Ovary (tissue), 7 donors: ENCODE measurements at regions not wholly inside any gene's neighbourhood (a gene's known extent, or its start where the extent isn't known, plus 50 kb on each side); places are given as distances from the start of the nearest gene placed in this dataset.

Experiments
- DNase-seq, 5 donors: peaks; one replicate each; pipeline ENCODE4 v3.0.0-alpha.2; 2019 to 2020
- H3K27ac ChIP-seq, 2 donors: fragments of 200-600 bp; one replicate each; pipeline versions ENCODE4 v1.5.1 to v1.8.0; 2019 to 2022
- H3K27me3 ChIP-seq: fragments of 200-600 bp; one replicate; pipeline ENCODE4 v1.8.0; 2022
- H3K36me3 ChIP-seq: fragments of 200-600 bp; sonication (generic); one replicate; pipeline ENCODE4 v1.5.1; 2019
- H3K4me1 ChIP-seq: one replicate; pipeline ENCODE4 v1.8.1; 2013; ENCODE audit warnings: mild to moderate bottlenecking, moderate library complexity; ENCODE audit not compliant: insufficient read depth
- H3K4me3 ChIP-seq: fragments of 200-600 bp; sonication (generic); one replicate; pipeline ENCODE4 v1.5.1; 2017
- H3K9me3 ChIP-seq, 2 donors: fragments of 200-600 bp in 1 of 2; sonication (generic) in 1 of 2; one replicate each; pipeline versions ENCODE4 v1.5.1 to v1.8.1; 2013 to 2019; ENCODE audit warnings: mild to moderate bottlenecking in 1 of 2, moderate library complexity in 1 of 2
- EP300 ChIP-seq: sonication (generic); formaldehyde crosslinking; IDR thresholded peaks from one replicate; pipeline ENCODE4 v1.6.1; 2017; ENCODE audit warnings: antibody characterized with exemption
- POLR2A ChIP-seq: fragments of 450-650 bp; IDR thresholded peaks from one replicate; pipeline ENCODE4 v1.6.1; 2017; ENCODE audit warnings: antibody characterized with exemption, mild to moderate bottlenecking, moderate library complexity
- WGBS, 3 donors: extraction: QIAGEN DNeasy Blood & Tissue Kit in 1 of 3; methylation state at CpG; one replicate each; pipeline versions ENCODE4 v1.1.5 to v1.1.7; 2013 to 2017; 5-methylcytosine and 5-hydroxymethylcytosine counted together
- intact Hi-C, 4 donors: fragments of 100-400 bp; cut with DNase I; formaldehyde crosslinking; loops; one replicate each; pipeline versions ENCODE4 v1.11.0 to v1.15.1; 2022 to 2023
- TF ChIP-seq, protein P1 (sequence below), 3 donors: fragments of 450-650 bp in 2 of 3; fragments of 200-600 bp in 1 of 3; IDR thresholded peaks; one replicate each; pipeline versions ENCODE4 v1.5.1 to v1.8.0; 2016 to 2022; ENCODE audit warnings: antibody characterized with exemption in 3 of 3, mild to moderate bottlenecking in 1 of 3
- donor health status: DM: no; HTN: no; CAD: no; lungs with moderate emphysema.
- donor health status: DM: no; HTN: no; CAD: no.
- donor health status: Bipolar disorder and iron deficiency.
- donor health status: DM: no; HTN: no; CAD: no.
- donor health status: DM: yes; HTN: yes; CAD: no.

DNA sequence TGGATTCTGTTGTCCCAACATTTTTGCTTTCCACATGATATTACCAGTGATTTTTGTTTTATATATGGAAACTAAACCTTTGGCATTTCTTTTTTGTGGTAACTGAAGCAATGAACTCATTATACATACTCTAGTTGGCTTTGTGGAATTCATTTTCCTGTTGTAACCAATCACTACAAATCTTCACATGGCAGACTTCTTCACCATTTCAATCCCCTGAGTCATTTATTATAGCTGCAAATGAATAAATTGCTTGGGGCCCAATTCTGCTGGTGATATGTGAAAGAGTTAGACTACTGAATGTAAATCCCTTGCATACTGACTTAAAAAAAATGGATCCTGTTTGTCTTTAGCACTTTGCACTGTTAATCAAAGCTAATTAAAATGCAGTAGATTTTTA is 1709.6 kb upstream of the WWC1 start:
- Histone ChIP-seq H3K9me3 (no peaks in the 10 kb centered on the region), H3K27me3 (no peaks in the 10 kb centered on the region), H3K4me1 (no peaks in the 10 kb centered on the region), H3K4me3 (no peak overlapping the region), H3K36me3 (no peaks in the 10 kb centered on the region), H3K27ac (no peak overlapping the region)
- no peak for DNase-seq
- intact Hi-C loops = no loop called here
- TF ChIP-seq EP300 (no peak), POLR2A (no peak)
- TF ChIP-seq, protein P1, sequence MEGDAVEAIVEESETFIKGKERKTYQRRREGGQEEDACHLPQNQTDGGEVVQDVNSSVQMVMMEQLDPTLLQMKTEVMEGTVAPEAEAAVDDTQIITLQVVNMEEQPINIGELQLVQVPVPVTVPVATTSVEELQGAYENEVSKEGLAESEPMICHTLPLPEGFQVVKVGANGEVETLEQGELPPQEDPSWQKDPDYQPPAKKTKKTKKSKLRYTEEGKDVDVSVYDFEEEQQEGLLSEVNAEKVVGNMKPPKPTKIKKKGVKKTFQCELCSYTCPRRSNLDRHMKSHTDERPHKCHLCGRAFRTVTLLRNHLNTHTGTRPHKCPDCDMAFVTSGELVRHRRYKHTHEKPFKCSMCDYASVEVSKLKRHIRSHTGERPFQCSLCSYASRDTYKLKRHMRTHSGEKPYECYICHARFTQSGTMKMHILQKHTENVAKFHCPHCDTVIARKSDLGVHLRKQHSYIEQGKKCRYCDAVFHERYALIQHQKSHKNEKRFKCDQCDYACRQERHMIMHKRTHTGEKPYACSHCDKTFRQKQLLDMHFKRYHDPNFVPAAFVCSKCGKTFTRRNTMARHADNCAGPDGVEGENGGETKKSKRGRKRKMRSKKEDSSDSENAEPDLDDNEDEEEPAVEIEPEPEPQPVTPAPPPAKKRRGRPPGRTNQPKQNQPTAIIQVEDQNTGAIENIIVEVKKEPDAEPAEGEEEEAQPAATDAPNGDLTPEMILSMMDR (IDR thresholded peaks at IDR 0.05) = no peak

DNA sequence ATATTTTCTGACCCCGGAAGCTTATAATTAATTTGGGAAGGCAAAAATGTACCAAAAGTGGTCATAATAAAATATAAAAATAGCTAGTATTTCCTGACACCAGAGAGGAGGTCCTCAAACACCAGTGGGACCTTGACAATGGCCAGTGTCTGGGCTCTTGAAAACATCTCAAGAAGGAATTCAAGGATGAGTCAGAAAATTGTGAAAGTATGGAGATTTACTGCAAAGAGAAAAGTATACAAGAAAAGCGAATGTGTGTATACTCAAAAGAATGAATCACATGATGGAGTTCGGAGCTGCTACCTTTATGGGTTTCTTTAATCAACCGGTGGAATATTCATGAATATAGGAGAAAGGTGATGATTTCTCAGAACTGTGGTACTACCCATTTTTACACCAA is 1709.0 kb upstream of the WWC1 start:
- intact Hi-C loops = no loop called here
- H3K27me3 ChIP-seq = no peaks in the 10 kb centered on the region
- H3K9me3 ChIP-seq = no peaks in the 10 kb centered on the region
- no peaks in the 10 kb centered on the region for H3K4me1 ChIP-seq
- WGBS, 3 donors = 89 to 95% (median 90%) methylated on average over 4 of the region's 4 CpGs
- TF ChIP-seq EP300 (no peak), POLR2A (no peak)
- TF ChIP-seq, protein P1 (IDR thresholded peaks at IDR 0.05) = no peak
- no peak overlapping the region for H3K27ac ChIP-seq
- H3K4me3 ChIP-seq = no peak overlapping the region
- no peaks in the 10 kb centered on the region for H3K36me3 ChIP-seq
- DNase-seq = no peak

DNA sequence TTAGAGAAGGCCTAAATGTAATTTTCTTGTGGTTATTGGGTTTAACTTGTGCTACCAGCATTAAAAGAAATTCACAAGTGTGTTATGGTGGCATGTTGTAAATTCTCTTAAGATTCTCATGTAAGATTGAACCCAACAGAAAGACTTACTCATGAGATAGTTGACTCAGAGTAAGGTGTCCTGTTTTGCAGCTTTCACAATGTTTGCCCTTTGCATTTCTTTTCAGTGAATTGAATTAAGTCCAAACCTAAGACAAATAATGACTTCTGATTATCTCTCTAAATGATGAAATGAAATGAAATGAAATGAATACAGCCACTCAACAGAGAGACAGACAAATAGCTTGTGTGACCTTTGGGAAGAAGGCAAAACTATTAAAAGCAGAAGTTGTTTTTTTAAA is 1696.9 kb upstream of the WWC1 start:
- intact Hi-C loops = no loop called here
- Histone ChIP-seq H3K27ac (no peak overlapping the region), H3K4me1 (no peaks in the 10 kb centered on the region), H3K36me3 (no peaks in the 10 kb centered on the region), H3K9me3 (no peaks in the 10 kb centered on the region), H3K4me3 (no peak overlapping the region), H3K27me3 (no peaks in the 10 kb centered on the region)
- TF ChIP-seq, protein P1 (IDR thresholded peaks at IDR 0.05) = no peak
- TF ChIP-seq EP300 (no peak), POLR2A (no peak)
- no peak for DNase-seq

DNA sequence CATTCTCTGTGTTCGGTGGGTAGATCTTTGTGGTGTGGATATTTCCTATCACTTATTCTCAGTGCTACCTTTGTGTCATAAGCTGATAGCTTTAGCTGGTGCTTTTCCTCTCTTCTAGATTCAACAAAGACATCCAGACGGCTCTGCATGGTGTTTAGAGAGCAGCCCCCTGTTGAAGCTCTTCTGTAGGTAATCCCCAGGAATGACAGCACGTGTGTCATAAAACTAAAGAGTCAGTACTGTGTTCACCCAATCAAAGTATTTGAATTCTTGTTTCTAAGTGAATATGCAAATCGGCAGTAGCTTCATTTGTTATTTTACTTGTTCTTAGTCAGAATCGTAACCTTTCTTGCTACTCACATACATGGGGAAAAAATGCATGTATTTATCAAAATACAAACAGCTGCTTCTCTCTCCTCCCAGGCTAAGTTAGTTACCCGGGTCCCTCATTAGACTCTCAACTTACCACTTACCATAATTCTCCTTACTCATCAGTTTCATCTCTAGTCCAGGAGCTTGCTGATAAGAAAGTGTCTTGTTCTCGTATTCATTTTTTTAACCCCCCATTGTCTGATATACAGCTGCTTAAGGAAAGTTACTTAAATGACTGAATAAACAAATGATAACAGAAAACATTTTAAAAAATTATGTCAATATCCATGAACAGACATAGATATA is 1696.0 kb upstream of the WWC1 start:
- H3K4me1 ChIP-seq = no peaks in the 10 kb centered on the region
- TF ChIP-seq POLR2A = no peak
- TF ChIP-seq EP300 = no peak
- TF ChIP-seq, protein P1 (IDR thresholded peaks at IDR 0.05) = no peak
- no peaks in the 10 kb centered on the region for H3K9me3 ChIP-seq
- no peak overlapping the region for H3K4me3 ChIP-seq
- no peaks in the 10 kb centered on the region for H3K36me3 ChIP-seq
- intact Hi-C loops = no loop called here
- H3K27me3 ChIP-seq = no peaks in the 10 kb centered on the region
- H3K27ac ChIP-seq = no peak overlapping the region
- no peak for DNase-seq
- 11 to 30% (median 16%) methylated on average over 7 of the region's 7 CpGs for WGBS, 3 donors
